ENCODE measurements at regions not wholly inside any gene's neighbourhood (a gene's known extent, or its start where the extent isn't known, plus 50 kb on each side); places are given as distances from the start of the nearest gene placed in this dataset.

- H3K4me3 ChIP-seq: no peak overlapping the region
- peaks cover 0 to 3% (median 0%) of the 10 kb centered on the region in 4 donors for H3K9me3 ChIP-seq (ENCODE audit: control insufficient read depth in 4 of 4, insufficient read depth in 3 of 4, low read length in 3 of 4)
- H3K27me3 ChIP-seq (ENCODE audit: control insufficient read depth in 3 of 3, insufficient read depth in 3 of 3, low read length in 2 of 3): no peaks in the 10 kb centered on the region
- H3K27ac ChIP-seq (ENCODE audit: low read depth in 1 of 2, low read length in 1 of 2): no peak overlapping the region
- no peak for TF ChIP-seq CTCF (IDR thresholded peaks at IDR 0.05; ENCODE audit: control extremely low read depth, extremely low read depth)
- H3K9ac ChIP-seq (ENCODE audit: insufficient read depth in 1 of 2, low read length in 2 of 2): no peak overlapping the region
- H3K36me3 ChIP-seq (ENCODE audit: control insufficient read depth in 4 of 4, insufficient read depth in 4 of 4, low read length in 4 of 4): no peaks in the 10 kb centered on the region
- ATAC-seq (ENCODE audit: insufficient read depth, low FRiP score) (no peak), DNase-seq (no peak)
- H3K4me1 ChIP-seq (ENCODE audit: control insufficient read depth in 5 of 5, insufficient read depth in 5 of 5, low read length in 5 of 5): no peaks in the 10 kb centered on the region
- 70 to 84% methylated on average over 1 of the region's 1 CpG for WGBS, 2 donors
These were observed 323.1 kb upstream of the GPR149 start for GRCh38 chr3:154753101-154753500.

- Histone ChIP-seq H3K9me3 (ENCODE audit: control insufficient read depth in 4 of 4, insufficient read depth in 3 of 4, low read length in 3 of 4) (peaks cover 0 to 3% (median 0%) of the 10 kb centered on the region in 4 donors), H3K27ac (ENCODE audit: low read depth in 1 of 2, low read length in 1 of 2) (no peak overlapping the region), H3K4me3 (no peak overlapping the region), H3K27me3 (ENCODE audit: control insufficient read depth in 3 of 3, insufficient read depth in 3 of 3, low read length in 2 of 3) (no peaks in the 10 kb centered on the region), H3K36me3 (ENCODE audit: control insufficient read depth in 4 of 4, insufficient read depth in 4 of 4, low read length in 4 of 4) (no peaks in the 10 kb centered on the region), H3K9ac (ENCODE audit: insufficient read depth in 1 of 2, low read length in 2 of 2) (no peak overlapping the region), H3K4me1 (ENCODE audit: control insufficient read depth in 5 of 5, insufficient read depth in 5 of 5, low read length in 5 of 5) (no peaks in the 10 kb centered on the region)
- 91 to 92% methylated on average over 3 of the region's 3 CpGs for WGBS, 2 donors
- ATAC-seq (ENCODE audit: insufficient read depth, low FRiP score) (no peak), DNase-seq (no peak)
- TF ChIP-seq CTCF (IDR thresholded peaks at IDR 0.05; ENCODE audit: control extremely low read depth, extremely low read depth): no peak
These were observed 319.5 kb upstream of the GPR149 start for GRCh38 chr3:154749514-154749913.

- no peak for DNase-seq
- H3K9ac ChIP-seq (ENCODE audit: insufficient read depth in 1 of 2, low read length in 2 of 2): no peak overlapping the region
- 57 to 74% methylated on average over 1 of the region's 1 CpG for WGBS, 2 donors
- no peak overlapping the region for H3K27ac ChIP-seq (ENCODE audit: low read depth in 1 of 2, low read length in 1 of 2)
- H3K4me3 ChIP-seq: no peak overlapping the region
- H3K4me1 ChIP-seq (ENCODE audit: control insufficient read depth in 5 of 5, insufficient read depth in 5 of 5, low read length in 5 of 5): no peaks in the 10 kb centered on the region
- no peaks in the 10 kb centered on the region for H3K27me3 ChIP-seq (ENCODE audit: control insufficient read depth in 3 of 3, insufficient read depth in 3 of 3, low read length in 2 of 3)
- no peak for ATAC-seq (ENCODE audit: insufficient read depth, low FRiP score)
- H3K9me3 ChIP-seq (ENCODE audit: control insufficient read depth in 4 of 4, insufficient read depth in 3 of 4, low read length in 3 of 4): peaks cover 0 to 3% (median 0%) of the 10 kb centered on the region in 4 donors
- TF ChIP-seq CTCF (IDR thresholded peaks at IDR 0.05; ENCODE audit: control extremely low read depth, extremely low read depth): no peak
- no peaks in the 10 kb centered on the region for H3K36me3 ChIP-seq (ENCODE audit: control insufficient read depth in 4 of 4, insufficient read depth in 4 of 4, low read length in 4 of 4)
These were observed 315.9 kb upstream of the GPR149 start for GRCh38 chr3:154745929-154746328.

- ATAC-seq (ENCODE audit: insufficient read depth, low FRiP score): no peak
- no peak for DNase-seq
- no peak for TF ChIP-seq CTCF (IDR thresholded peaks at IDR 0.05; ENCODE audit: control extremely low read depth, extremely low read depth)
- Histone ChIP-seq H3K4me3 (no peak overlapping the region), H3K4me1 (ENCODE audit: control insufficient read depth in 5 of 5, insufficient read depth in 5 of 5, low read length in 5 of 5) (no peaks in the 10 kb centered on the region), H3K9ac (ENCODE audit: insufficient read depth in 1 of 2, low read length in 2 of 2) (no peak overlapping the region), H3K36me3 (ENCODE audit: control insufficient read depth in 4 of 4, insufficient read depth in 4 of 4, low read length in 4 of 4) (no peaks in the 10 kb centered on the region), H3K27me3 (ENCODE audit: control insufficient read depth in 3 of 3, insufficient read depth in 3 of 3, low read length in 2 of 3) (no peaks in the 10 kb centered on the region), H3K27ac (ENCODE audit: low read depth in 1 of 2, low read length in 1 of 2) (no peak overlapping the region), H3K9me3 (ENCODE audit: control insufficient read depth in 4 of 4, insufficient read depth in 3 of 4, low read length in 3 of 4) (peaks cover 0 to 3% (median 0%) of the 10 kb centered on the region in 4 donors)
These were observed 315.1 kb upstream of the GPR149 start for GRCh38 chr3:154745122-154745521.
